Kidney epithelial cell (primary cell): ENCODE measurements at regions not wholly inside any gene's neighbourhood (a gene's known extent, or its start where the extent isn't known, plus 50 kb on each side); places are given as distances from the start of the nearest gene placed in this dataset.

Source experiments
- DNase-seq: peaks from one replicate; pipeline ENCODE4 v3.0.0-alpha.2; 2010; ENCODE audit warnings: low read depth
- H3K27me3 ChIP-seq: 2 replicates; pipeline ENCODE4 v1.6.0; 2011; ENCODE audit warnings: low read length; ENCODE audit not compliant: control insufficient read depth, insufficient read depth
- H3K36me3 ChIP-seq: 2 replicates; pipeline ENCODE4 v1.5.1; 2011; ENCODE audit warnings: low read length; ENCODE audit not compliant: control insufficient read depth, insufficient read depth
- H3K4me3 ChIP-seq: 2 replicates; pipeline ENCODE4 v1.5.1; 2011; ENCODE audit warnings: low read depth, mild to moderate bottlenecking, control low read depth, low read length
- CTCF ChIP-seq: IDR thresholded peaks from 2 replicates; pipeline ENCODE4 v1.5.1; 2011; ENCODE audit warnings: mild to moderate bottlenecking, moderate library complexity, low read length, control low read depth, inconsistent platforms; ENCODE audit not compliant: insufficient read depth, poor library complexity, severe bottlenecking

GRCh38 chr9:104247899-104248460, 153.9 kb downstream of the SMC2 start:
- H3K36me3 ChIP-seq = no peaks in the 10 kb centered on the region
- no peaks in the 10 kb centered on the region for H3K27me3 ChIP-seq
- no peak overlapping the region for H3K4me3 ChIP-seq
- DNase-seq = no peak
- TF ChIP-seq CTCF = no peak

- H3K4me3 ChIP-seq = no peak overlapping the region
- peak; percentile 21 for DNase-seq
- no peak for TF ChIP-seq CTCF
- no peaks in the 10 kb centered on the region for H3K27me3 ChIP-seq
- H3K36me3 ChIP-seq = no peaks in the 10 kb centered on the region
Measured at GRCh38 chr9:104256031-104256695, 162.1 kb downstream of the SMC2 start.

- no peak for TF ChIP-seq CTCF
- no peak for DNase-seq
- H3K4me3 ChIP-seq = no peak overlapping the region
- H3K36me3 ChIP-seq = no peaks in the 10 kb centered on the region
- H3K27me3 ChIP-seq = no peaks in the 10 kb centered on the region
Measured at GRCh38 chr9:104256696-104257062, 162.6 kb downstream of the SMC2 start.

GRCh38 chr9:104258296-104259011, 164.3 kb downstream of the SMC2 start:
- DNase-seq = no peak
- TF ChIP-seq CTCF = no peak
- no peaks in the 10 kb centered on the region for H3K27me3 ChIP-seq
- H3K4me3 ChIP-seq = no peak overlapping the region
- no peaks in the 10 kb centered on the region for H3K36me3 ChIP-seq

GRCh38 chr9:104260004-104260403, 165.9 kb downstream of the SMC2 start:
- Histone ChIP-seq H3K36me3 (no peaks in the 10 kb centered on the region), H3K27me3 (no peaks in the 10 kb centered on the region), H3K4me3 (no peak overlapping the region)
- DNase-seq = no peak
- TF ChIP-seq CTCF = no peak
